ENCODE measurements at regions not wholly inside any gene's neighbourhood (a gene's known extent, or its start where the extent isn't known, plus 50 kb on each side); places are given as distances from the start of the nearest gene placed in this dataset.

- Histone ChIP-seq H3K9me3 (ENCODE audit: control insufficient read depth, insufficient read depth, low read length) (peaks cover 8% of the 10 kb centered on the region), H4K5ac (ENCODE audit: low read depth, low read length) (no peak overlapping the region), H3K27me3 (ENCODE audit: control insufficient read depth, insufficient read depth, low read length) (no peaks in the 10 kb centered on the region), H3K27ac (ENCODE audit: insufficient read depth, low read length) (no peak overlapping the region), H2AK5ac (ENCODE audit: low read depth, low read length) (no peak overlapping the region), H3K56ac (ENCODE audit: extremely low read depth, insufficient read depth, low read length) (no peak overlapping the region), H3K23ac (ENCODE audit: low read depth, low read length) (no peak overlapping the region), H3K18ac (ENCODE audit: low read depth, low read length) (no peak overlapping the region), H3K4me3 (ENCODE audit: insufficient read depth, low read depth, low read length) (no peak overlapping the region), H3K4me1 (ENCODE audit: control insufficient read depth, insufficient read depth, low read length) (no peaks in the 10 kb centered on the region), H3K9ac (ENCODE audit: low read depth, low read length) (no peak overlapping the region), H2BK15ac (ENCODE audit: low read depth, low read length) (no peak overlapping the region), H3K14ac (replicated peaks; ENCODE audit: low read depth, low read length) (no peak overlapping the region), H4K20me1 (ENCODE audit: insufficient read depth, low read length) (no peaks in the 10 kb centered on the region), H3K4ac (ENCODE audit: low read depth, low read length) (no peak overlapping the region), H2BK5ac (ENCODE audit: low read depth, low read length, poor library complexity, severe bottlenecking) (no peak overlapping the region), H4K8ac (ENCODE audit: low read depth in 2 of 2, low read length in 2 of 2) (no peak overlapping the region), H2BK20ac (ENCODE audit: low read depth, low read length) (no peak overlapping the region), H3K4me2 (ENCODE audit: low read depth, low read length) (no peak overlapping the region), H2AK9ac (replicated peaks; ENCODE audit: low read depth, low read length, poor library complexity) (no peak overlapping the region), H4K91ac (ENCODE audit: insufficient read depth, low read depth, low read length) (no peak overlapping the region), H3K79me1 (ENCODE audit: low read depth in 1 of 2, low read length in 2 of 2) (no peaks in the 10 kb centered on the region), H2BK120ac (ENCODE audit: low read depth, low read length) (no peak overlapping the region), H2AFZ (replicated peaks; ENCODE audit: low read length, poor library complexity) (no peak overlapping the region), H3K36me3 (ENCODE audit: control insufficient read depth, insufficient read depth, low read length) (no peaks in the 10 kb centered on the region), H3K9me1 (ENCODE audit: insufficient read depth, low read length) (no peaks in the 10 kb centered on the region)
- in situ Hi-C loops (cut with MboI; ENCODE audit: low sequenced_read_pairs): no loop called here
- ChIA-PET POLR2A (ENCODE audit: unreplicated experiment) (no interaction called here), CTCF (interaction anchor here (0.5 kb wide), 1 partner anchor 144 kb away, joined by 6 read pairs; no protein-coding TSS in a partner anchor)
- TF ChIP-seq RFX5 (IDR thresholded peaks at IDR 0.05; ENCODE audit: low read depth, low read length): no peak
- TF ChIP-seq CTCF (conservative IDR thresholded peaks at IDR 0.05; ENCODE audit: low read depth, low read length): no peak
- no CpG with 5 or more reads among the region's 1 CpG for WGBS, 2 experiments (ENCODE audit: extremely low coverage in 2 of 2, insufficient read length in 1 of 2)
- dilution Hi-C loops (cut with HindIII; ENCODE audit: low sequenced_read_pairs, unreplicated experiment): no loop called here
- DNase-seq: no peak
- intact Hi-C loops (cut with micrococcal nuclease): no loop called here
- no TSS peak for BruUV-seq (replicated peaks)
- no peak for ATAC-seq (ENCODE audit: low read depth)
Observed at GRCh38 chrX:145620666-145621065, 197.0 kb upstream of the SLITRK2 start.

Data from IMR-90 (cell line).